ENCODE measurements at regions not wholly inside any gene's neighbourhood (a gene's known extent, or its start where the extent isn't known, plus 50 kb on each side); places are given as distances from the start of the nearest gene placed in this dataset.

DNA sequence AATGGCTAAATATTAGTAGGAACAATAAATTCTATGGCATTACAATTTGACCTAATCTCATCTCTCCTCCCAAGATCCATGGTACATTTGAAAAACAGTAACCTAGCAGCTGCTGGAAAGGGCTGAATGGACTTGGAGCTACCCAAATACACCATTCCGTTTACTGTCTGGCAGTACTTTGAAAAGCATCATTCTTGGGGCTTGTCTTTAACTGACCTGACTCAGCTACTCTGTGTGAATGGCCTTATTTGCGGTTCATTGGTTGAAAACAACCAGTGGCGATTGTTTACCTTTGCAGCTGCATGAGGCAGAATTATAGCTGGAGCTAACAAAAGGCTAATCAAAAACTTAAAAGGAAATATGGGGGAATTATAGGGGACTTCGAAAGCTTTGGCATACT lies 311.2 kb upstream of the MCTP2 start:
- TF ChIP-seq EP300 (IDR thresholded peaks at IDR 0.05; ENCODE audit: low read depth), result no peak
- TF ChIP-seq, protein P1, sequence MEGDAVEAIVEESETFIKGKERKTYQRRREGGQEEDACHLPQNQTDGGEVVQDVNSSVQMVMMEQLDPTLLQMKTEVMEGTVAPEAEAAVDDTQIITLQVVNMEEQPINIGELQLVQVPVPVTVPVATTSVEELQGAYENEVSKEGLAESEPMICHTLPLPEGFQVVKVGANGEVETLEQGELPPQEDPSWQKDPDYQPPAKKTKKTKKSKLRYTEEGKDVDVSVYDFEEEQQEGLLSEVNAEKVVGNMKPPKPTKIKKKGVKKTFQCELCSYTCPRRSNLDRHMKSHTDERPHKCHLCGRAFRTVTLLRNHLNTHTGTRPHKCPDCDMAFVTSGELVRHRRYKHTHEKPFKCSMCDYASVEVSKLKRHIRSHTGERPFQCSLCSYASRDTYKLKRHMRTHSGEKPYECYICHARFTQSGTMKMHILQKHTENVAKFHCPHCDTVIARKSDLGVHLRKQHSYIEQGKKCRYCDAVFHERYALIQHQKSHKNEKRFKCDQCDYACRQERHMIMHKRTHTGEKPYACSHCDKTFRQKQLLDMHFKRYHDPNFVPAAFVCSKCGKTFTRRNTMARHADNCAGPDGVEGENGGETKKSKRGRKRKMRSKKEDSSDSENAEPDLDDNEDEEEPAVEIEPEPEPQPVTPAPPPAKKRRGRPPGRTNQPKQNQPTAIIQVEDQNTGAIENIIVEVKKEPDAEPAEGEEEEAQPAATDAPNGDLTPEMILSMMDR (IDR thresholded peaks at IDR 0.05), result no peak
- TF ChIP-seq POLR2AphosphoS5 (IDR thresholded peaks at IDR 0.05), result no peak
- TF ChIP-seq POLR2A (IDR thresholded peaks at IDR 0.05), result no peak
